Panc1 (cell line): ENCODE measurements at regions not wholly inside any gene's neighbourhood (a gene's known extent, or its start where the extent isn't known, plus 50 kb on each side); places are given as distances from the start of the nearest gene placed in this dataset.
"Not testable (repeated sequence)": the region's sequence is repeated elsewhere in the genome, so short reads cannot be mapped to it uniquely, and the experiment has no call there.

Experiments
- ATAC-seq: fragments of 200-7000 bp; cut with Tn5 transposase; 2 replicates; pipeline ENCODE4 v1.9.1; 2020; ENCODE audit warnings: mild to moderate bottlenecking, moderate library complexity
- BruUV-seq: library from RNA; stranded (reverse); fragments of 400-500 nt; replicated peaks from 2 replicates; lab custom pipeline; 2021; lab: Mats Ljungman, UMichigan
- CTCF ChIA-PET: fragments of 300-600 bp; sonication (Branson Sonifier 250); formaldehyde crosslinking; loops from one replicate; lab custom pipeline; 2022; ENCODE audit warnings: antibody characterized with exemption; lab: Charles Lee
- POLR2A ChIA-PET: fragments of 300-600 bp; sonication (Branson Sonifier 250); formaldehyde crosslinking; loops from one replicate; lab custom pipeline; 2022; ENCODE audit warnings: antibody characterized with exemption; lab: Charles Lee
- DNase-seq: peaks from one replicate; pipeline ENCODE4 v3.0.0-alpha.2; 2010; ENCODE audit warnings: low read depth, low spot score
- H3K27ac ChIP-seq: 2 replicates; pipeline ENCODE4 v1.5.1; 2011; ENCODE audit warnings: mild to moderate bottlenecking, low read length, inconsistent platforms
- H3K27me3 ChIP-seq: fragments of 200-500 bp; sonication (Bioruptor generic); 2 replicates; pipeline ENCODE4 v1.6.0; 2014; ENCODE audit warnings: low read length, inconsistent platforms; ENCODE audit not compliant: control insufficient read depth, insufficient read depth
- H3K36me3 ChIP-seq: fragments of 200-500 bp; sonication (Bioruptor generic); 2 replicates; pipeline ENCODE4 v1.5.1; 2014; ENCODE audit warnings: inconsistent platforms, mild to moderate bottlenecking, low read length, moderate library complexity; ENCODE audit not compliant: control insufficient read depth, insufficient read depth
- H3K4me1 ChIP-seq: 2 replicates; pipeline ENCODE4 v1.5.1; 2011; ENCODE audit warnings: inconsistent platforms, mild to moderate bottlenecking, low read length, moderate library complexity; ENCODE audit not compliant: control insufficient read depth, insufficient read depth
- H3K4me3 ChIP-seq, 2 experiments: 2 replicates each; pipeline ENCODE4 v1.5.1; 2011 to 2012; ENCODE audit warnings: low read depth in 2 of 2, low read length in 2 of 2, mild to moderate bottlenecking in 2 of 2, inconsistent platforms in 1 of 2, moderate library complexity in 1 of 2
- H3K9me3 ChIP-seq: fragments of 200-500 bp; sonication (Bioruptor generic); 2 replicates; pipeline ENCODE4 v1.5.1; 2014; ENCODE audit warnings: low read depth, mild to moderate bottlenecking, inconsistent platforms, low read length, moderate library complexity; ENCODE audit not compliant: control insufficient read depth, insufficient read depth
- POLR2AphosphoS5 ChIP-seq: IDR thresholded peaks from 2 replicates; pipeline ENCODE4 v1.6.1; 2012; ENCODE audit warnings: mild to moderate bottlenecking, low read depth, low read length, moderate library complexity
- SIN3A ChIP-seq: IDR thresholded peaks from 2 replicates; pipeline ENCODE4 v1.6.1; 2012; ENCODE audit warnings: low read depth, mild to moderate bottlenecking, low read length, moderate library complexity, borderline replicate concordance; ENCODE audit not compliant: insufficient read depth
- TCF7L2 ChIP-seq: IDR thresholded peaks from 2 replicates; pipeline ENCODE4 v1.6.1; 2011; ENCODE audit warnings: mild to moderate bottlenecking, low read depth, low read length, inconsistent platforms
- in situ Hi-C: cut with HindIII; loops from 2 replicates; pipeline ENCODE4 v1.10.0; 2016; ENCODE audit warnings: low sequenced_read_pairs, low pct_unique_long_range_greater_than_20kb
- intact Hi-C: fragments of 100-400 bp; cut with micrococcal nuclease; formaldehyde crosslinking; loops from one replicate; pipeline ENCODE4 v1.10.0; 2022; ENCODE audit not compliant: unreplicated experiment
- TF ChIP-seq, protein P1 (sequence below), 2 experiments: IDR thresholded peaks; 2 replicates each; pipeline ENCODE4 v1.6.1; 2011 to 2012; ENCODE audit warnings: low read depth in 2 of 2, control low read depth in 1 of 2, low read length in 1 of 2, mild to moderate bottlenecking in 1 of 2, moderate library complexity in 1 of 2; ENCODE audit not compliant: insufficient read depth in 1 of 2
- TF ChIP-seq, protein P2 (sequence below): fragments of 450-650 bp; IDR thresholded peaks from 2 replicates; pipeline ENCODE4 v1.5.1; 2017; ENCODE audit warnings: mild to moderate bottlenecking

DNA sequence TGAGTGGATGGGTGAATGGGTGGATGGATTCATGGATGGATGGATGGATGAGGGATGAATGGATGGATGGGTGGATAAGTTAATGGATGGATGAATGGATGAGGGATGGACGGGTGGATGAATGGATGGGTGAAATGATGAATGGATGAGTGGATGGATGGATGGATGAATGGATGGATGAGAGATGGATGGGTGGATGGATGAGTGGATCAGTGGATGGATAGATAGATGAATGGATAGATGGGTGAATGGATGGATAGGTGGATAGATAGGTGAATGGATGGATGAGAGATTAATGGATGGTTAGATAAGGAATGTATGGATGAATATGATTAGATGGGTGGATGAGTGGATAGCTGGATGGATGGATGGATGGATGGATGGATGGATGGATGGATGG lies 313.5 kb downstream of the NPHP4 start:
- 0 out of 2 replicates have a peak, but pooled peaks cover 2% of the 10 kb centered on the region for H3K27me3 ChIP-seq
- H3K4me3 ChIP-seq = no peak overlapping the region
- no peaks in the 10 kb centered on the region for H3K36me3 ChIP-seq
- POLR2A ChIA-PET = no interaction called here
- in situ Hi-C loops (no loop called here), intact Hi-C loops (no loop called here)
- BruUV-seq = no TSS peak
- CTCF ChIA-PET = no interaction called here
- no peak for DNase-seq
- H3K9me3 ChIP-seq = no peaks in the 10 kb centered on the region
- TF ChIP-seq SIN3A (no peak), POLR2AphosphoS5 (no peak), TCF7L2 (no peak)
- TF ChIP-seq, protein P1, sequence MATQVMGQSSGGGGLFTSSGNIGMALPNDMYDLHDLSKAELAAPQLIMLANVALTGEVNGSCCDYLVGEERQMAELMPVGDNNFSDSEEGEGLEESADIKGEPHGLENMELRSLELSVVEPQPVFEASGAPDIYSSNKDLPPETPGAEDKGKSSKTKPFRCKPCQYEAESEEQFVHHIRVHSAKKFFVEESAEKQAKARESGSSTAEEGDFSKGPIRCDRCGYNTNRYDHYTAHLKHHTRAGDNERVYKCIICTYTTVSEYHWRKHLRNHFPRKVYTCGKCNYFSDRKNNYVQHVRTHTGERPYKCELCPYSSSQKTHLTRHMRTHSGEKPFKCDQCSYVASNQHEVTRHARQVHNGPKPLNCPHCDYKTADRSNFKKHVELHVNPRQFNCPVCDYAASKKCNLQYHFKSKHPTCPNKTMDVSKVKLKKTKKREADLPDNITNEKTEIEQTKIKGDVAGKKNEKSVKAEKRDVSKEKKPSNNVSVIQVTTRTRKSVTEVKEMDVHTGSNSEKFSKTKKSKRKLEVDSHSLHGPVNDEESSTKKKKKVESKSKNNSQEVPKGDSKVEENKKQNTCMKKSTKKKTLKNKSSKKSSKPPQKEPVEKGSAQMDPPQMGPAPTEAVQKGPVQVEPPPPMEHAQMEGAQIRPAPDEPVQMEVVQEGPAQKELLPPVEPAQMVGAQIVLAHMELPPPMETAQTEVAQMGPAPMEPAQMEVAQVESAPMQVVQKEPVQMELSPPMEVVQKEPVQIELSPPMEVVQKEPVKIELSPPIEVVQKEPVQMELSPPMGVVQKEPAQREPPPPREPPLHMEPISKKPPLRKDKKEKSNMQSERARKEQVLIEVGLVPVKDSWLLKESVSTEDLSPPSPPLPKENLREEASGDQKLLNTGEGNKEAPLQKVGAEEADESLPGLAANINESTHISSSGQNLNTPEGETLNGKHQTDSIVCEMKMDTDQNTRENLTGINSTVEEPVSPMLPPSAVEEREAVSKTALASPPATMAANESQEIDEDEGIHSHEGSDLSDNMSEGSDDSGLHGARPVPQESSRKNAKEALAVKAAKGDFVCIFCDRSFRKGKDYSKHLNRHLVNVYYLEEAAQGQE (IDR thresholded peaks at IDR 0.05; ENCODE audit: insufficient read depth in 1 of 2, low read depth in 2 of 2, low read length in 1 of 2) = no peak
- TF ChIP-seq, protein P2, sequence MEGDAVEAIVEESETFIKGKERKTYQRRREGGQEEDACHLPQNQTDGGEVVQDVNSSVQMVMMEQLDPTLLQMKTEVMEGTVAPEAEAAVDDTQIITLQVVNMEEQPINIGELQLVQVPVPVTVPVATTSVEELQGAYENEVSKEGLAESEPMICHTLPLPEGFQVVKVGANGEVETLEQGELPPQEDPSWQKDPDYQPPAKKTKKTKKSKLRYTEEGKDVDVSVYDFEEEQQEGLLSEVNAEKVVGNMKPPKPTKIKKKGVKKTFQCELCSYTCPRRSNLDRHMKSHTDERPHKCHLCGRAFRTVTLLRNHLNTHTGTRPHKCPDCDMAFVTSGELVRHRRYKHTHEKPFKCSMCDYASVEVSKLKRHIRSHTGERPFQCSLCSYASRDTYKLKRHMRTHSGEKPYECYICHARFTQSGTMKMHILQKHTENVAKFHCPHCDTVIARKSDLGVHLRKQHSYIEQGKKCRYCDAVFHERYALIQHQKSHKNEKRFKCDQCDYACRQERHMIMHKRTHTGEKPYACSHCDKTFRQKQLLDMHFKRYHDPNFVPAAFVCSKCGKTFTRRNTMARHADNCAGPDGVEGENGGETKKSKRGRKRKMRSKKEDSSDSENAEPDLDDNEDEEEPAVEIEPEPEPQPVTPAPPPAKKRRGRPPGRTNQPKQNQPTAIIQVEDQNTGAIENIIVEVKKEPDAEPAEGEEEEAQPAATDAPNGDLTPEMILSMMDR = no peak
- no peak for ATAC-seq
- H3K27ac ChIP-seq = no peak overlapping the region
- H3K4me1 ChIP-seq = no peaks in the 10 kb centered on the region

DNA sequence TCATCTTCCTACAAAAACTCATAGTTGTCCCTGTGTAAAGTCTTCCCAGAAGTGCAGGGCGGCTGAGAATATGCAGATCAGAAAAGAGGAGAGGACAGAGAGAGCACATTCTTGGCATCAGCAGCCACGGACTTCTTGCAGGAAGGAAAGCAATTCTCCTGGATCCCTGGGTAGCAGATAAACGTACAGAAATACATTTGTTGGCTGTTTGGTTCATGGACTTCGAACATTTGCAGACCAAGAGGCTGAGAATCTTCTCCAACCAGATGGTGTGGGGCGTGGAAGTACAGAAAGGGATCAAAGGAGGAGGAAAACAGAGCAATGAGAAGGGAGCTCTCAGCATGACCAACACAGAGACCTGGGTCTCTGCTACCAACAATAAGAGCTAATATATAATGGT lies 319.9 kb downstream of the NPHP4 start:
- H3K4me3 ChIP-seq, CTCF ChIA-PET, DNase-seq, ATAC-seq, in situ Hi-C loops, H3K4me1 ChIP-seq, H3K27me3 ChIP-seq, BruUV-seq, intact Hi-C loops, POLR2A ChIA-PET, H3K9me3 ChIP-seq, H3K27ac ChIP-seq, H3K36me3 ChIP-seq: not testable (repeated sequence)

DNA sequence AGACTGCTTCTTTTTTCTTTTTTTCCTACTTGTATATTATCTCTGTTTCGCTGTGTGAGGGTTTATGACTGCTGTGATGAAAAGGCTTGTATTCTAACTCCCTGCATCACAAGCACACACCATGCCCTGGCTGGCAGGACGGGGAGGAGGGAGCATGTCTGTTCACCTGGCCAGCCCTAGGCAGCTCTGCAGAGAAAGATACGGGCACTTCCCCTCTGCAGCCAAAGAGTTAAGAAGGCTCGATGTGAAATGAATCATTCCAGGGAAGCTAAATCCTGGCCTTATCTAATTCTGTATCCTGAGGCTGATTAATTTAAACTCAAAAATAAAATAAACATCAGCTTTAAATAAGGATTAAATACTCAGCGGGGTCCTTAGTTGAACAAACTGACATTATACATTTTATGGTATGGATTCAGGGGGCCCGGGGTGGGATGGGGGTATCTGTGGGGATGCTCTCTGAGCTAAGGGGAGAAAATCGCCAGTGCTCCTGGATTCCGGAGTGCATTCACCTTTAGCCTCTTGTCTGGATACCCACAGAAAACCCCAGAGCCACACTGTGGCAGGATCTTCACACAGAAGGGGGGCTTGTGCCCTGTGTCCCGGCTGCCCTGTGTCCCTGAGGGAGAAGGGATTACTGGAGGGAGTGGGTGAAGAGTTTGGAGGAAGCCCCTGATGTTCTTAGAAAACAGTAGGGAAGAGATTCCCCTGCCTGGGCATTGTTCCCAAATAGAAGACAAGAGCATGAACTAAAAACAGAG lies 321.5 kb downstream of the NPHP4 start:
- Histone ChIP-seq H3K4me1 (no peaks in the 10 kb centered on the region), H3K9me3 (no peaks in the 10 kb centered on the region), H3K4me3 (no peak overlapping the region), H3K36me3 (no peaks in the 10 kb centered on the region), H3K27ac (no peak overlapping the region), H3K27me3 (no peaks in the 10 kb centered on the region)
- in situ Hi-C loops (no loop called here), intact Hi-C loops (no loop called here)
- TF ChIP-seq, protein P2 = no peak
- TF ChIP-seq, protein P1 (IDR thresholded peaks at IDR 0.05; ENCODE audit: insufficient read depth in 1 of 2, low read depth in 2 of 2, low read length in 1 of 2) = no peak
- TF ChIP-seq TCF7L2 = no peak
- TF ChIP-seq SIN3A = no peak
- TF ChIP-seq POLR2AphosphoS5 = no peak
- POLR2A ChIA-PET = no interaction called here
- ATAC-seq = no peak
- no TSS peak for BruUV-seq
- DNase-seq = no peak
- CTCF ChIA-PET = no interaction called here
